ENCODE measurements at regions not wholly inside any gene's neighbourhood (a gene's known extent, or its start where the extent isn't known, plus 50 kb on each side); places are given as distances from the start of the nearest gene placed in this dataset.

GRCh38 chr16:26317885-26318284 lies 626.1 kb downstream of the HS3ST4 start:
- H3K9ac ChIP-seq (ENCODE audit: low read length) = no peak overlapping the region

DNA sequence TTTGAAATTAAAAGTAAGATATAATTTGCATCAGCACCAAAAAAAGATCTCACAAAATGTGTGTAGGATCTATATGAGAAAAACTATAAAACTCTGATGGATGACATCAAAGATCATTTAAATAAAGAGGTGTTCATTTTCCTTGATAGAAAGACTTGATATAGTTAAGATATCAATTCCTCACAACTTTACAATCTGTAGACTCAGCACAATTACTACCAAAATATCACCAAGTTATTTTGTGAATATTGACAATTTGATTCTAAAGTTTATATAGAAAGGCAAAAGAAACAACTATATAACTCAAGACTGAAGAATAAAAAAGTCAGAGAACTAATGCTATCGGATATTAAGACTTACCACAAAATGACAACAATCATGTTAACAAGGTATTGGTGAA lies 638.9 kb downstream of the HS3ST4 start:
- Histone ChIP-seq H3K27ac (ENCODE audit: low read depth, low read length, poor library complexity, severe bottlenecking) (no peak overlapping the region), H3K4me1 (ENCODE audit: insufficient read depth, low read length, severe bottlenecking) (no peaks in the 10 kb centered on the region), H3K27me3 (ENCODE audit: insufficient read depth, low read length) (no peaks in the 10 kb centered on the region), H3K9me2 (ENCODE audit: low read depth, low read length) (no peaks in the 10 kb centered on the region), H3K36me3 (ENCODE audit: insufficient read depth, low read length) (no peaks in the 10 kb centered on the region), H3F3A (ENCODE audit: insufficient read depth, low read length) (no peaks in the 10 kb centered on the region), H2AFZ (ENCODE audit: low read length) (no peak overlapping the region), H3K4me2 (ENCODE audit: low read length) (no peak overlapping the region), H3K4me3 (ENCODE audit: low read depth, low read length, poor library complexity, severe bottlenecking) (no peak overlapping the region), H3K79me2 (ENCODE audit: insufficient read depth, low read length) (no peaks in the 10 kb centered on the region), H3K9me3 (ENCODE audit: low read length) (no peaks in the 10 kb centered on the region), H3K9ac (ENCODE audit: low read length) (no peak overlapping the region), H4K20me1 (ENCODE audit: insufficient read depth, low read length) (no peaks in the 10 kb centered on the region)
- TF ChIP-seq, protein P1, sequence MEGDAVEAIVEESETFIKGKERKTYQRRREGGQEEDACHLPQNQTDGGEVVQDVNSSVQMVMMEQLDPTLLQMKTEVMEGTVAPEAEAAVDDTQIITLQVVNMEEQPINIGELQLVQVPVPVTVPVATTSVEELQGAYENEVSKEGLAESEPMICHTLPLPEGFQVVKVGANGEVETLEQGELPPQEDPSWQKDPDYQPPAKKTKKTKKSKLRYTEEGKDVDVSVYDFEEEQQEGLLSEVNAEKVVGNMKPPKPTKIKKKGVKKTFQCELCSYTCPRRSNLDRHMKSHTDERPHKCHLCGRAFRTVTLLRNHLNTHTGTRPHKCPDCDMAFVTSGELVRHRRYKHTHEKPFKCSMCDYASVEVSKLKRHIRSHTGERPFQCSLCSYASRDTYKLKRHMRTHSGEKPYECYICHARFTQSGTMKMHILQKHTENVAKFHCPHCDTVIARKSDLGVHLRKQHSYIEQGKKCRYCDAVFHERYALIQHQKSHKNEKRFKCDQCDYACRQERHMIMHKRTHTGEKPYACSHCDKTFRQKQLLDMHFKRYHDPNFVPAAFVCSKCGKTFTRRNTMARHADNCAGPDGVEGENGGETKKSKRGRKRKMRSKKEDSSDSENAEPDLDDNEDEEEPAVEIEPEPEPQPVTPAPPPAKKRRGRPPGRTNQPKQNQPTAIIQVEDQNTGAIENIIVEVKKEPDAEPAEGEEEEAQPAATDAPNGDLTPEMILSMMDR (IDR thresholded peaks at IDR 0.05; ENCODE audit: low read length) = no peak
- TF ChIP-seq EZH2 (IDR thresholded peaks at IDR 0.05; ENCODE audit: borderline replicate concordance, low read length) = no peak

More at GRCh38 chr16:26317885-26318284, 626.1 kb downstream of the HS3ST4 start:
- H3F3A ChIP-seq (ENCODE audit: insufficient read depth, low read length) = no peaks in the 10 kb centered on the region
- no peak overlapping the region for H2AFZ ChIP-seq (ENCODE audit: low read length)
- H3K9me2 ChIP-seq (ENCODE audit: low read depth, low read length) = no peaks in the 10 kb centered on the region
- TF ChIP-seq, protein P1 (IDR thresholded peaks at IDR 0.05; ENCODE audit: low read length) = no peak
- no peak for TF ChIP-seq EZH2 (IDR thresholded peaks at IDR 0.05; ENCODE audit: borderline replicate concordance, low read length)
- no peaks in the 10 kb centered on the region for H3K27me3 ChIP-seq (ENCODE audit: insufficient read depth, low read length)
- no peaks in the 10 kb centered on the region for H3K79me2 ChIP-seq (ENCODE audit: insufficient read depth, low read length)
- H3K9me3 ChIP-seq (ENCODE audit: low read length) = no peaks in the 10 kb centered on the region
- H3K36me3 ChIP-seq (ENCODE audit: insufficient read depth, low read length) = no peaks in the 10 kb centered on the region
- H3K4me1 ChIP-seq (ENCODE audit: insufficient read depth, low read length, severe bottlenecking) = no peaks in the 10 kb centered on the region
- no peak overlapping the region for H3K4me2 ChIP-seq (ENCODE audit: low read length)
- H3K4me3 ChIP-seq (ENCODE audit: low read depth, low read length, poor library complexity, severe bottlenecking) = no peak overlapping the region
- no peak overlapping the region for H3K27ac ChIP-seq (ENCODE audit: low read depth, low read length, poor library complexity, severe bottlenecking)
- no peaks in the 10 kb centered on the region for H4K20me1 ChIP-seq (ENCODE audit: insufficient read depth, low read length)

GRCh38 chr16:26334218-26335111 lies 642.7 kb downstream of the HS3ST4 start:
- no peaks in the 10 kb centered on the region for H3K79me2 ChIP-seq (ENCODE audit: insufficient read depth, low read length)
- H3K27me3 ChIP-seq (ENCODE audit: insufficient read depth, low read length) = no peaks in the 10 kb centered on the region
- H3K4me1 ChIP-seq (ENCODE audit: insufficient read depth, low read length, severe bottlenecking) = no peaks in the 10 kb centered on the region
- H3K9me2 ChIP-seq (ENCODE audit: low read depth, low read length) = no peaks in the 10 kb centered on the region
- H3K27ac ChIP-seq (ENCODE audit: low read depth, low read length, poor library complexity, severe bottlenecking) = no peak overlapping the region
- H3K9ac ChIP-seq (ENCODE audit: low read length) = no peak overlapping the region
- no peak overlapping the region for H3K4me2 ChIP-seq (ENCODE audit: low read length)
- no peaks in the 10 kb centered on the region for H3K9me3 ChIP-seq (ENCODE audit: low read length)
- no peaks in the 10 kb centered on the region for H4K20me1 ChIP-seq (ENCODE audit: insufficient read depth, low read length)
- H2AFZ ChIP-seq (ENCODE audit: low read length) = no peak overlapping the region
- H3K36me3 ChIP-seq (ENCODE audit: insufficient read depth, low read length) = no peaks in the 10 kb centered on the region
- TF ChIP-seq, protein P1 (IDR thresholded peaks at IDR 0.05; ENCODE audit: low read length) = no peak
- no peak for TF ChIP-seq EZH2 (IDR thresholded peaks at IDR 0.05; ENCODE audit: borderline replicate concordance, low read length)
- no peak overlapping the region for H3K4me3 ChIP-seq (ENCODE audit: low read depth, low read length, poor library complexity, severe bottlenecking)
- H3F3A ChIP-seq (ENCODE audit: insufficient read depth, low read length) = no peaks in the 10 kb centered on the region
